GM23338 (cell line): ENCODE measurements at regions not wholly inside any gene's neighbourhood (a gene's known extent, or its start where the extent isn't known, plus 50 kb on each side); places are given as distances from the start of the nearest gene placed in this dataset.

Source experiments
- CREB1 ChIP-seq: fragments of 250-450 bp; sonication (Bioruptor Pico); IDR thresholded peaks from 2 replicates; pipeline ENCODE4 v1.5.0; 2020; ENCODE audit warnings: low read depth, mild to moderate bottlenecking, moderate library complexity
- CTCF ChIP-seq, 2 experiments: fragments of 200-600 bp in 1 of 2; sonication (generic) in 1 of 2; conservative IDR thresholded peaks; 2 replicates each; pipeline versions ENCODE4 v1.5.1 to v1.6.1; 2016 to 2017; ENCODE audit warnings: antibody characterized with exemption in 2 of 2, low read depth in 2 of 2, mild to moderate bottlenecking in 2 of 2, moderate library complexity in 1 of 2
- ETS1 ChIP-seq: IDR thresholded peaks from 2 replicates; pipeline ENCODE4 v1.6.1; 2016; ENCODE audit warnings: antibody characterized with exemption
- EZH2 ChIP-seq: fragments of 200-600 bp; sonication (generic); IDR thresholded peaks from one replicate; pipeline ENCODE4 v1.8.0; 2017; ENCODE audit warnings: antibody characterized with exemption, mild to moderate bottlenecking, low read depth; ENCODE audit not compliant: unreplicated experiment
- EZH2phosphoT487 ChIP-seq: fragments of 200-600 bp; sonication (generic); IDR thresholded peaks from one replicate; pipeline ENCODE4 v1.8.1; 2018; ENCODE audit warnings: antibody characterized with exemption; ENCODE audit not compliant: unreplicated experiment
- NANOG ChIP-seq: IDR thresholded peaks from 2 replicates; pipeline ENCODE4 v1.6.1; 2016; ENCODE audit warnings: antibody characterized with exemption, borderline replicate concordance
- POLR2AphosphoS5 ChIP-seq: IDR thresholded peaks from 2 replicates; pipeline ENCODE4 v1.6.1; 2016; ENCODE audit warnings: antibody characterized with exemption, low read depth
- REST ChIP-seq: IDR thresholded peaks from one replicate; pipeline ENCODE4 v1.6.1; 2018; ENCODE audit warnings: antibody characterized with exemption; ENCODE audit not compliant: unreplicated experiment
- ZNF114 ChIP-seq: fragments of 250-450 bp; sonication (Bioruptor Pico); IDR thresholded peaks from 2 replicates; pipeline ENCODE4 v1.5.0; 2020; ENCODE audit warnings: mild to moderate bottlenecking, moderate library complexity
- ZNF462 ChIP-seq: fragments of 250-450 bp; sonication (Bioruptor Pico); IDR thresholded peaks from 2 replicates; pipeline ENCODE4 v1.5.0; 2020; ENCODE audit warnings: mild to moderate bottlenecking, moderate library complexity

- no peak for TF ChIP-seq CTCF (conservative IDR thresholded peaks at IDR 0.05; ENCODE audit: low read depth in 2 of 2)
- TF ChIP-seq EZH2 = no peak
- TF ChIP-seq EZH2phosphoT487 = no peak
- no peak for TF ChIP-seq POLR2AphosphoS5
- TF ChIP-seq CREB1 (CRISPR knock-in tag) = no peak
- TF ChIP-seq REST = no peak
- no peak for TF ChIP-seq ZNF462
- no peak for TF ChIP-seq ETS1
- no peak for TF ChIP-seq ZNF114
- TF ChIP-seq NANOG = no peak
Observed at GRCh38 chr12:87302126-87302745, 727.0 kb downstream of the C12orf50 start.
